ENCODE measurements at regions not wholly inside any gene's neighbourhood (a gene's known extent, or its start where the extent isn't known, plus 50 kb on each side); places are given as distances from the start of the nearest gene placed in this dataset.

GRCh38 chr18:41600693-41601391 lies 354.2 kb upstream of the PIK3C3 start:
- intact Hi-C loops (cut with DNase I), result no loop called here
- Histone ChIP-seq H3K27ac (ENCODE audit: low read depth in 2 of 2, low read length in 2 of 2) (no peak overlapping the region), H3K4me1 (ENCODE audit: control insufficient read depth in 2 of 3, insufficient read depth in 2 of 3, low read depth in 1 of 3, low read length in 3 of 3) (no peaks in the 10 kb centered on the region), H3K27me3 (ENCODE audit: control insufficient read depth, insufficient read depth, low read length) (no peaks in the 10 kb centered on the region), H3K4me3 (ENCODE audit: low read length in 3 of 3) (no peak overlapping the region), H3K36me3 (ENCODE audit: control insufficient read depth in 2 of 3, insufficient read depth in 3 of 3, low read length in 3 of 3) (no peaks in the 10 kb centered on the region), H3K9me3 (ENCODE audit: control insufficient read depth in 2 of 3, insufficient read depth in 1 of 3, low read length in 3 of 3) (no peaks in the 10 kb centered on the region), H3K9ac (ENCODE audit: low read length in 3 of 3) (no peak overlapping the region)
- no peak for DNase-seq
- TF ChIP-seq CTCF (IDR thresholded peaks at IDR 0.05; ENCODE audit: borderline replicate concordance, extremely low read depth, insufficient read depth), result no peak
- no peak for FAIRE-seq

GRCh38 chr18:41599466-41599865 lies 355.6 kb upstream of the PIK3C3 start:
- intact Hi-C loops (cut with DNase I), result no loop called here
- Histone ChIP-seq H3K27ac (ENCODE audit: low read depth in 2 of 2, low read length in 2 of 2) (no peak overlapping the region), H3K9ac (ENCODE audit: low read length in 3 of 3) (no peak overlapping the region), H3K36me3 (ENCODE audit: control insufficient read depth in 2 of 3, insufficient read depth in 3 of 3, low read length in 3 of 3) (no peaks in the 10 kb centered on the region), H3K4me3 (ENCODE audit: low read length in 3 of 3) (no peak overlapping the region), H3K9me3 (ENCODE audit: control insufficient read depth in 2 of 3, insufficient read depth in 1 of 3, low read length in 3 of 3) (no peaks in the 10 kb centered on the region), H3K4me1 (ENCODE audit: control insufficient read depth in 2 of 3, insufficient read depth in 2 of 3, low read depth in 1 of 3, low read length in 3 of 3) (no peaks in the 10 kb centered on the region), H3K27me3 (ENCODE audit: control insufficient read depth, insufficient read depth, low read length) (no peaks in the 10 kb centered on the region)
- no peak for TF ChIP-seq CTCF (IDR thresholded peaks at IDR 0.05; ENCODE audit: borderline replicate concordance, extremely low read depth, insufficient read depth)
- FAIRE-seq (no peak), DNase-seq (no peak)

GRCh38 chr18:41594582-41594981 lies 360.5 kb upstream of the PIK3C3 start:
- Histone ChIP-seq H3K27me3 (ENCODE audit: control insufficient read depth, insufficient read depth, low read length) (no peaks in the 10 kb centered on the region), H3K36me3 (ENCODE audit: control insufficient read depth in 2 of 3, insufficient read depth in 3 of 3, low read length in 3 of 3) (no peaks in the 10 kb centered on the region), H3K9me3 (ENCODE audit: control insufficient read depth in 2 of 3, insufficient read depth in 1 of 3, low read length in 3 of 3) (no peaks in the 10 kb centered on the region), H3K4me1 (ENCODE audit: control insufficient read depth in 2 of 3, insufficient read depth in 2 of 3, low read depth in 1 of 3, low read length in 3 of 3) (no peaks in the 10 kb centered on the region), H3K27ac (ENCODE audit: low read depth in 2 of 2, low read length in 2 of 2) (no peak overlapping the region), H3K9ac (ENCODE audit: low read length in 3 of 3) (no peak overlapping the region), H3K4me3 (ENCODE audit: low read length in 3 of 3) (no peak overlapping the region)
- no peak for DNase-seq
- intact Hi-C loops (cut with DNase I), result no loop called here
- no peak for FAIRE-seq
- TF ChIP-seq CTCF (IDR thresholded peaks at IDR 0.05; ENCODE audit: borderline replicate concordance, extremely low read depth, insufficient read depth), result no peak
